SK-N-SH treated with all-trans-retinoic acid at 6 μM for 48 hours (cell line): ENCODE measurements at regions not wholly inside any gene's neighbourhood (a gene's known extent, or its start where the extent isn't known, plus 50 kb on each side); places are given as distances from the start of the nearest gene placed in this dataset.

Source experiments
- ARNTL ChIP-seq: fragments of 450-650 bp; formaldehyde crosslinking; IDR thresholded peaks from 2 replicates; pipeline ENCODE4 v1.5.0; 2020; ENCODE audit warnings: low read depth, mild to moderate bottlenecking, moderate library complexity, borderline replicate concordance
- ESRRG ChIP-seq: fragments of 250-450 bp; sonication (Bioruptor Pico); IDR thresholded peaks from 2 replicates; pipeline ENCODE4 v1.6.1; 2021; ENCODE audit warnings: mild to moderate bottlenecking
- ISL1 ChIP-seq: fragments of 250-450 bp; sonication (Bioruptor Pico); IDR thresholded peaks from 2 replicates; pipeline ENCODE4 v2.1.2; 2022; ENCODE audit warnings: mild to moderate bottlenecking, moderate library complexity
- OSR1 ChIP-seq: fragments of 250-450 bp; sonication (Bioruptor Pico); IDR thresholded peaks from 2 replicates; pipeline ENCODE4 v1.8.0; 2022; ENCODE audit warnings: moderate library complexity, mild to moderate bottlenecking, inconsistent platforms
- ZFP3 ChIP-seq: fragments of 250-450 bp; sonication (Bioruptor Pico); IDR thresholded peaks from 2 replicates; pipeline ENCODE4 v1.5.0; 2020; ENCODE audit warnings: mild to moderate bottlenecking, moderate library complexity
- ZFP30 ChIP-seq: fragments of 450-650 bp; formaldehyde crosslinking; IDR thresholded peaks from 2 replicates; pipeline ENCODE4 v1.5.0; 2022; ENCODE audit warnings: mild to moderate bottlenecking, moderate library complexity
- ZNF565 ChIP-seq: fragments of 450-650 bp; formaldehyde crosslinking; conservative IDR thresholded peaks from 2 replicates; pipeline ENCODE4 v1.5.0; 2020; ENCODE audit warnings: low read depth, mild to moderate bottlenecking, moderate library complexity
- ZNF70 ChIP-seq: fragments of 450-650 bp; formaldehyde crosslinking; IDR thresholded peaks from 2 replicates; pipeline ENCODE4 v1.5.0; 2020; ENCODE audit warnings: mild to moderate bottlenecking, moderate library complexity
- ZNF8 ChIP-seq: fragments of 450-650 bp; formaldehyde crosslinking; IDR thresholded peaks from 2 replicates; pipeline ENCODE4 v1.5.0; 2020; ENCODE audit warnings: mild to moderate bottlenecking, moderate library complexity
- TF ChIP-seq, protein P1 (sequence below): fragments of 250-450 bp; sonication (Bioruptor Pico); IDR thresholded peaks from 2 replicates; pipeline ENCODE4 v1.5.1; 2021; ENCODE audit warnings: mild to moderate bottlenecking, moderate library complexity
- TF ChIP-seq, protein P2 (sequence below): fragments of 250-450 bp; sonication (Bioruptor Pico); IDR thresholded peaks from 2 replicates; pipeline ENCODE4 v1.5.1; 2020; ENCODE audit warnings: low read depth, mild to moderate bottlenecking, moderate library complexity
- TF ChIP-seq, protein P3 (sequence below): fragments of 250-450 bp; sonication (Bioruptor Pico); IDR thresholded peaks from 2 replicates; pipeline ENCODE4 v1.8.0; 2020; ENCODE audit warnings: mild to moderate bottlenecking, moderate library complexity, borderline replicate concordance

DNA sequence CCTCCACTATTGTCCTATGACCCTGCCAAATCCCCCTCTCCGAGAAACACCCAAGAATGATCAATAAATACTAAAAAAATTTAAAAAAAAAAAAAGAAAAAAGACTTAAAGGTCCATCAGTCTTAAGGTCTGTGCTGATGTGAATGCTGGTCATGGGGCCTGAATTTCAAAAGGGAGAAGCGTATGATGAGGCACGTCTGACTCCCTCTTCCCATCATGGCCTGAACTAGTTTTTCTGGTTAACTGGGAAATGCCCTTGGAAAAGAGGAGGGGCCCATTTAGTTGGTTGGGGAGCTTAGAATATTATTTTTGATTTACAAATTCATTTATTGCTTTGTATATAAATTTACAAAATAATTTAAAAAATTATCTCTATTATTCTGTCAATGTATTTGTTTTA lies 291.0 kb upstream of the CDH19 start:
- TF ChIP-seq, protein P1, sequence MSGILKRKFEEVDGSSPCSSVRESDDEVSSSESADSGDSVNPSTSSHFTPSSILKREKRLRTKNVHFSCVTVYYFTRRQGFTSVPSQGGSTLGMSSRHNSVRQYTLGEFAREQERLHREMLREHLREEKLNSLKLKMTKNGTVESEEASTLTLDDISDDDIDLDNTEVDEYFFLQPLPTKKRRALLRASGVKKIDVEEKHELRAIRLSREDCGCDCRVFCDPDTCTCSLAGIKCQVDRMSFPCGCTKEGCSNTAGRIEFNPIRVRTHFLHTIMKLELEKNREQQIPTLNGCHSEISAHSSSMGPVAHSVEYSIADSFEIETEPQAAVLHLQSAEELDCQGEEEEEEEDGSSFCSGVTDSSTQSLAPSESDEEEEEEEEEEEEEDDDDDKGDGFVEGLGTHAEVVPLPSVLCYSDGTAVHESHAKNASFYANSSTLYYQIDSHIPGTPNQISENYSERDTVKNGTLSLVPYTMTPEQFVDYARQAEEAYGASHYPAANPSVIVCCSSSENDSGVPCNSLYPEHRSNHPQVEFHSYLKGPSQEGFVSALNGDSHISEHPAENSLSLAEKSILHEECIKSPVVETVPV (CRISPR knock-in tag): no peak
- TF ChIP-seq ZFP3 (CRISPR knock-in tag) (no peak), ZNF8 (CRISPR knock-in tag) (no peak), OSR1 (CRISPR knock-in tag) (no peak), ZFP30 (no peak), ZNF565 (CRISPR knock-in tag) (no peak), ZNF70 (no peak), ARNTL (CRISPR knock-in tag) (no peak), ESRRG (CRISPR knock-in tag) (no peak), ISL1 (CRISPR knock-in tag) (no peak)
- TF ChIP-seq, protein P2, sequence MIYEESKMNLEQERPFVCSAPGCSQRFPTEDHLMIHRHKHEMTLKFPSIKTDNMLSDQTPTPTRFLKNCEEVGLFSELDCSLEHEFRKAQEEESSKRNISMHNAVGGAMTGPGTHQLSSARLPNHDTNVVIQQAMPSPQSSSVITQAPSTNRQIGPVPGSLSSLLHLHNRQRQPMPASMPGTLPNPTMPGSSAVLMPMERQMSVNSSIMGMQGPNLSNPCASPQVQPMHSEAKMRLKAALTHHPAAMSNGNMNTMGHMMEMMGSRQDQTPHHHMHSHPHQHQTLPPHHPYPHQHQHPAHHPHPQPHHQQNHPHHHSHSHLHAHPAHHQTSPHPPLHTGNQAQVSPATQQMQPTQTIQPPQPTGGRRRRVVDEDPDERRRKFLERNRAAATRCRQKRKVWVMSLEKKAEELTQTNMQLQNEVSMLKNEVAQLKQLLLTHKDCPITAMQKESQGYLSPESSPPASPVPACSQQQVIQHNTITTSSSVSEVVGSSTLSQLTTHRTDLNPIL: no peak
- TF ChIP-seq, protein P3, sequence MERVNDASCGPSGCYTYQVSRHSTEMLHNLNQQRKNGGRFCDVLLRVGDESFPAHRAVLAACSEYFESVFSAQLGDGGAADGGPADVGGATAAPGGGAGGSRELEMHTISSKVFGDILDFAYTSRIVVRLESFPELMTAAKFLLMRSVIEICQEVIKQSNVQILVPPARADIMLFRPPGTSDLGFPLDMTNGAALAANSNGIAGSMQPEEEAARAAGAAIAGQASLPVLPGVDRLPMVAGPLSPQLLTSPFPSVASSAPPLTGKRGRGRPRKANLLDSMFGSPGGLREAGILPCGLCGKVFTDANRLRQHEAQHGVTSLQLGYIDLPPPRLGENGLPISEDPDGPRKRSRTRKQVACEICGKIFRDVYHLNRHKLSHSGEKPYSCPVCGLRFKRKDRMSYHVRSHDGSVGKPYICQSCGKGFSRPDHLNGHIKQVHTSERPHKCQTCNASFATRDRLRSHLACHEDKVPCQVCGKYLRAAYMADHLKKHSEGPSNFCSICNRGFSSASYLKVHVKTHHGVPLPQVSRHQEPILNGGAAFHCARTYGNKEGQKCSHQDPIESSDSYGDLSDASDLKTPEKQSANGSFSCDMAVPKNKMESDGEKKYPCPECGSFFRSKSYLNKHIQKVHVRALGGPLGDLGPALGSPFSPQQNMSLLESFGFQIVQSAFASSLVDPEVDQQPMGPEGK (CRISPR knock-in tag): no peak
